ENCODE measurements at regions not wholly inside any gene's neighbourhood (a gene's known extent, or its start where the extent isn't known, plus 50 kb on each side); places are given as distances from the start of the nearest gene placed in this dataset.

DNA sequence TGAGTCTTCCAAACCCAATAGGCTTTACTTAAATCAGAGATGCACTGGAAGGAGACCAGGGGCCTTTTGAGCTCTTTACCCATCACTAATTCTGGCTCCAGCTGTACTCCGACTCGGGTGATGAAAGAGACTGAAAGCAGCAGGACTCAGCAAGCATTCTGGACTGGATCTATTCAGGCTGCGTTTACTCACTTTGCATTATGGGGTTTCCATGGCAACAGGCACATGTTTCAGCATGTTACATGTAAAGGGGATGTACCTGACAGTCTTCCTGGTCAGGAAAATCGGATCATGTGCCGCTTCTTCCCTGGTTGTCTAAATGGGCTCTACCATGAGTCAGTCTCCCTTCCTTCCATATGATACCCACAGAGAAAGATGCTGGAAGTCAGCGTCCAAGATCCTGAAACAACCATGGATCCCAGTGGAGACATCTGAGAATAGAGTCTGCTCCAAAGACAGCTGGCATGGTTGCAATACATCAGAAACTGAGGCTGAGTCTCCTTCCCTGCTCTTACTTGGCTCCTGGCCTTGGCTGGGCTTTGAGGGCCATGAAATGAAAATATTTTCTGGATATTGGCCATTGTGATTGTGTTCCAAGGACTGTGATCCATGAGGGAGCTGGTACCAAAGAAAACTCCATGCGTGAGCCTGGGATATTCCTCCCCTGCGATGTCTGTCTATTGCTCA, 102.5 kb upstream of the TNC start:
- no peak for TF ChIP-seq EZH2 (IDR thresholded peaks at IDR 0.05; ENCODE audit: insufficient read depth, poor library complexity, severe bottlenecking)
- no peak for TF ChIP-seq EZH2phosphoT487 (IDR thresholded peaks at IDR 0.05; ENCODE audit: insufficient read depth, low read depth)
